ENCODE measurements at regions not wholly inside any gene's neighbourhood (a gene's known extent, or its start where the extent isn't known, plus 50 kb on each side); places are given as distances from the start of the nearest gene placed in this dataset.
A peak's percentile ranks its signal among the peaks of the same experiment; 100 is the strongest.

DNA sequence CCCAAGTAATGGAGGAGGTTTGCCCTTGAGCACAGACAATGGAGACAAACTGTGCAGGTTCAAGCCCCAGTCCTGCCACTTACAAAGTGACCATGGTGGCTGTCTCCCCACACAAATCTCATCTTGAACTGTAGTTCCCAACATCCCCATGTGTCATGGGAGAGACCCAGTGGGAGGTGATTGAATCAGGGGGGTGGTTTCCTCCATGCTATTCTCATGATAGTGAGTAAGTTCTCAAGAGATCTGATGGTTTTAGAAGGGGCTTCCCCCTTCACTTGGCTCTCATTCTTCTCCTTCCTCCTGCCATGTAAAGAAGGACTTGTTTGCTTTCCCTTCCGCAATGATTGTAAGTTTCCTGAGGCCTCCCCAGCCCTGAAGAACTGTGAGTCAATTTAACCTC lies 225.4 kb downstream of the TXNL1 start:
- no peaks in the 10 kb centered on the region for H3K27me3 ChIP-seq (replicated peaks in 1 of 4; ENCODE audit: control insufficient read depth in 3 of 4, extremely low read depth in 1 of 4, insufficient read depth in 3 of 4, low read length in 3 of 4)
- H3K23me2 ChIP-seq (ENCODE audit: low read depth, low read length): no peaks in the 10 kb centered on the region
- no peak overlapping the region for H4K5ac ChIP-seq (ENCODE audit: insufficient read length, low read depth, low read length)
- peak overlapping the region; percentile 88; the same call in 1 of the 2 replicates for H2BK20ac ChIP-seq (ENCODE audit: low read length)
- H2BK12ac ChIP-seq (ENCODE audit: low read depth, low read length): peak overlapping the region; percentile 84; the same call in 1 of the 2 replicates
- CTCF ChIA-PET (ENCODE audit: partially characterized antibody): no interaction called here
- peaks cover 0 to 4% (median 0%) of the 10 kb centered on the region in 4 experiments; a peak in 1 of 8 replicates for H3K36me3 ChIP-seq (ENCODE audit: control insufficient read depth in 2 of 4, insufficient read depth in 4 of 4, low read length in 3 of 4)
- H3K56ac ChIP-seq (replicated peaks; ENCODE audit: insufficient read length, low read depth, low read length): no peak overlapping the region
- H3K4me1 ChIP-seq (replicated peaks in 1 of 4; ENCODE audit: control insufficient read depth in 3 of 4, insufficient read depth in 4 of 4, low read length in 3 of 4): peaks cover 0 to 5% (median 2%) of the 10 kb centered on the region in 4 experiments; a peak in 2 of 7 replicates
- no peak for FAIRE-seq
- H2BK120ac ChIP-seq (replicated peaks; ENCODE audit: low read depth, low read length): peak overlapping the region; percentile 86
- H2AFZ ChIP-seq (ENCODE audit: low read length): no peak overlapping the region
- H3K27ac ChIP-seq (ENCODE audit: low read depth, low read length): no peak overlapping the region
- peaks cover 11 to 13% of the 10 kb centered on the region in 2 experiments; a peak in 3 of 4 replicates for H3K9me3 ChIP-seq (ENCODE audit: insufficient read depth in 2 of 2, low read depth in 1 of 2, low read length in 1 of 2)
- POLR2A ChIA-PET (ENCODE audit: partially characterized antibody): no interaction called here
- H3K18ac ChIP-seq (ENCODE audit: extremely low read depth, low read length): peak overlapping the region; percentile 48; the same call in 1 of the 2 replicates
- no peaks in the 10 kb centered on the region for H3K79me1 ChIP-seq (ENCODE audit: low read depth, low read length)
- no peak overlapping the region for H3K4ac ChIP-seq (replicated peaks; ENCODE audit: insufficient read length, low read depth, low read length)
- H4K91ac ChIP-seq (replicated peaks; ENCODE audit: insufficient read length, low read length): peak overlapping the region; percentile 62
- no peak overlapping the region for H4K8ac ChIP-seq (ENCODE audit: extremely low read depth, insufficient read depth, low read length)
- H2AK5ac ChIP-seq (ENCODE audit: low read depth, low read length): no peak overlapping the region
- no peak overlapping the region for H3K4me2 ChIP-seq (ENCODE audit: insufficient read depth in 1 of 2, low read depth in 2 of 2, low read length in 2 of 2)
- H3K23ac ChIP-seq (ENCODE audit: insufficient read length): no peak overlapping the region
- 91% methylated on average over 1 of the region's 1 CpG; no CpG with 5 or more reads in 1 of the 2 experiments for WGBS, 2 experiments (ENCODE audit: extremely low coverage in 1 of 2, insufficient coverage in 1 of 2, insufficient read length in 1 of 2, insufficient replicate concordance in 2 of 2, low coverage in 1 of 2, low lambda C conversion rate in 2 of 2, missing lambda C conversion rate in 1 of 2)
- peak overlapping the region; percentile 63; the same call in 1 of the 2 replicates for H2BK5ac ChIP-seq (ENCODE audit: low read depth, low read length)
- no peak overlapping the region; the same call in 1 of the 2 replicates for H2BK15ac ChIP-seq (ENCODE audit: low read length)
- no peak for DNase-seq (ENCODE audit: low read depth in 1 of 2, low spot score in 2 of 2)
- H3K14ac ChIP-seq (ENCODE audit: insufficient read length): no peak overlapping the region
- H3K9ac ChIP-seq (replicated peaks in 1 of 4; ENCODE audit: extremely low read depth in 1 of 4, low read depth in 3 of 4, low read length in 3 of 4): no peak overlapping the region
- H3K4me3 ChIP-seq (ENCODE audit: extremely low read depth in 1 of 4, insufficient read depth in 2 of 4, low read depth in 3 of 4, low read length in 4 of 4): no peak overlapping the region
- H4K20me1 ChIP-seq (replicated peaks in 1 of 2; ENCODE audit: control insufficient read depth in 1 of 2, insufficient read depth in 2 of 2, low read length in 2 of 2): no peaks in the 10 kb centered on the region
- no peaks in the 10 kb centered on the region for H3K79me2 ChIP-seq (ENCODE audit: control insufficient read depth in 1 of 2, insufficient read depth in 2 of 2, low read length in 2 of 2)
- no peak for TF ChIP-seq TEAD4 (IDR thresholded peaks at IDR 0.05; ENCODE audit: low read depth, low read length)
- no peak for TF ChIP-seq GTF2F1 (IDR thresholded peaks at IDR 0.05; ENCODE audit: borderline replicate concordance, low read depth, low read length)
- TF ChIP-seq, protein P1, sequence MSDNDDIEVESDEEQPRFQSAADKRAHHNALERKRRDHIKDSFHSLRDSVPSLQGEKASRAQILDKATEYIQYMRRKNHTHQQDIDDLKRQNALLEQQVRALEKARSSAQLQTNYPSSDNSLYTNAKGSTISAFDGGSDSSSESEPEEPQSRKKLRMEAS (IDR thresholded peaks at IDR 0.05): no peak
- TF ChIP-seq, protein P2, sequence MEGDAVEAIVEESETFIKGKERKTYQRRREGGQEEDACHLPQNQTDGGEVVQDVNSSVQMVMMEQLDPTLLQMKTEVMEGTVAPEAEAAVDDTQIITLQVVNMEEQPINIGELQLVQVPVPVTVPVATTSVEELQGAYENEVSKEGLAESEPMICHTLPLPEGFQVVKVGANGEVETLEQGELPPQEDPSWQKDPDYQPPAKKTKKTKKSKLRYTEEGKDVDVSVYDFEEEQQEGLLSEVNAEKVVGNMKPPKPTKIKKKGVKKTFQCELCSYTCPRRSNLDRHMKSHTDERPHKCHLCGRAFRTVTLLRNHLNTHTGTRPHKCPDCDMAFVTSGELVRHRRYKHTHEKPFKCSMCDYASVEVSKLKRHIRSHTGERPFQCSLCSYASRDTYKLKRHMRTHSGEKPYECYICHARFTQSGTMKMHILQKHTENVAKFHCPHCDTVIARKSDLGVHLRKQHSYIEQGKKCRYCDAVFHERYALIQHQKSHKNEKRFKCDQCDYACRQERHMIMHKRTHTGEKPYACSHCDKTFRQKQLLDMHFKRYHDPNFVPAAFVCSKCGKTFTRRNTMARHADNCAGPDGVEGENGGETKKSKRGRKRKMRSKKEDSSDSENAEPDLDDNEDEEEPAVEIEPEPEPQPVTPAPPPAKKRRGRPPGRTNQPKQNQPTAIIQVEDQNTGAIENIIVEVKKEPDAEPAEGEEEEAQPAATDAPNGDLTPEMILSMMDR (IDR thresholded peaks at IDR 0.05; ENCODE audit: control extremely low read depth in 1 of 3, insufficient read depth in 1 of 3, low read depth in 1 of 3, low read length in 3 of 3): no peak
- no peak for TF ChIP-seq KDM4A (IDR thresholded peaks at IDR 0.05; ENCODE audit: low read depth, low read length, severe bottlenecking)
- TF ChIP-seq TAF7 (optimal IDR thresholded peaks at IDR 0.05; ENCODE audit: borderline replicate concordance, low read depth, low read length): no peak
- no peak for TF ChIP-seq SIRT6 (IDR thresholded peaks at IDR 0.05; ENCODE audit: low read length)
- no peak for TF ChIP-seq EGR1 (IDR thresholded peaks at IDR 0.05; ENCODE audit: borderline replicate concordance, low read depth, low read length)
- no peak for TF ChIP-seq PHF8 (conservative IDR thresholded peaks at IDR 0.05; ENCODE audit: low read depth, low read length)
- no peak for TF ChIP-seq BRCA1 (IDR thresholded peaks at IDR 0.05; ENCODE audit: low read depth, low read length)
- no peak for TF ChIP-seq RBBP5 (IDR thresholded peaks at IDR 0.05; ENCODE audit: borderline replicate concordance, low read depth, low read length)
- no peak for TF ChIP-seq SUZ12 (IDR thresholded peaks at IDR 0.05; ENCODE audit: low read length)

All from H1 (cell line).